Stimulated activated CD8-positive, alpha-beta memory T cell treated with anti-CD3 and anti-CD28 coated beads, Interleukin-15, amount 100 ng/mL, for 1 hour (primary cell): ENCODE measurements at regions not wholly inside any gene's neighbourhood (a gene's known extent, or its start where the extent isn't known, plus 50 kb on each side); places are given as distances from the start of the nearest gene placed in this dataset.
"Not testable (repeated sequence)": the region's sequence is repeated elsewhere in the genome, so short reads cannot be mapped to it uniquely, and the experiment has no call there.

Source experiments
- DNase-seq: peaks from one replicate; pipeline ENCODE4 v3.0.0-alpha.2; 2020; ENCODE audit warnings: low read depth

GRCh38 chr2:100742277-100743254 lies 77.4 kb upstream of the NPAS2 start:
- DNase-seq = no peak

- DNase-seq = no peak
These were observed 76.2 kb upstream of the NPAS2 start for GRCh38 chr2:100743741-100744140.

- no peak for DNase-seq
These were observed 75.8 kb upstream of the NPAS2 start for GRCh38 chr2:100744184-100744583.

GRCh38 chr2:100744589-100744988 lies 75.3 kb upstream of the NPAS2 start:
- no peak for DNase-seq

GRCh38 chr2:100745604-100746003 lies 74.3 kb upstream of the NPAS2 start:
- DNase-seq = no peak

- no peak for DNase-seq
These were observed 72.4 kb upstream of the NPAS2 start for GRCh38 chr2:100747551-100747950.

- DNase-seq = no peak
These were observed 71.8 kb upstream of the NPAS2 start for GRCh38 chr2:100747996-100748615.

- DNase-seq = no peak
These were observed 71.3 kb upstream of the NPAS2 start for GRCh38 chr2:100748673-100749072.

GRCh38 chr2:100749771-100750542 lies 70.0 kb upstream of the NPAS2 start:
- no peak for DNase-seq

- not testable (repeated sequence) for DNase-seq
These were observed 67.9 kb upstream of the NPAS2 start for GRCh38 chr2:100751871-100752625.

GRCh38 chr2:100752628-100753333 lies 67.2 kb upstream of the NPAS2 start:
- no peak for DNase-seq

- no peak for DNase-seq
These were observed 66.5 kb upstream of the NPAS2 start for GRCh38 chr2:100753444-100753843.

GRCh38 chr2:100753881-100754280 lies 66.1 kb upstream of the NPAS2 start:
- DNase-seq = no peak

- DNase-seq = no peak
These were observed 65.0 kb upstream of the NPAS2 start for GRCh38 chr2:100754951-100755350.

- no peak for DNase-seq
These were observed 64.5 kb upstream of the NPAS2 start for GRCh38 chr2:100755441-100755840.

GRCh38 chr2:100756704-100757103 lies 63.2 kb upstream of the NPAS2 start:
- DNase-seq = no peak

GRCh38 chr2:100757621-100758394 lies 62.1 kb upstream of the NPAS2 start:
- DNase-seq = no peak

GRCh38 chr2:100759901-100760300 lies 60.0 kb upstream of the NPAS2 start:
- DNase-seq = no peak

GRCh38 chr2:100761365-100761764 lies 58.6 kb upstream of the NPAS2 start:
- no peak for DNase-seq

GRCh38 chr2:100764430-100764829 lies 55.5 kb upstream of the NPAS2 start:
- no peak for DNase-seq
